Kidney (tissue), 13 donors: ENCODE measurements at regions not wholly inside any gene's neighbourhood (a gene's known extent, or its start where the extent isn't known, plus 50 kb on each side); places are given as distances from the start of the nearest gene placed in this dataset.

ENCODE experiments used
- DNase-seq, 5 donors: peaks; one replicate each; pipeline ENCODE4 v3.0.0-alpha.2; 2013 to 2020
- FAIRE-seq: peaks from 2 replicates; lab custom pipeline; 2012; peaks lifted over from hg19 to GRCh38; lab: Jason Lieb, UNC
- H3K27ac ChIP-seq, 2 donors: one replicate each; pipeline ENCODE4 v1.7.0; 2013; ENCODE audit warnings: low read depth in 2 of 2, low read length in 2 of 2, inconsistent platforms in 1 of 2
- H3K27me3 ChIP-seq: one replicate; pipeline ENCODE4 v1.7.1; 2013; ENCODE audit warnings: low read length, inconsistent platforms; ENCODE audit not compliant: control insufficient read depth, insufficient read depth
- H3K36me3 ChIP-seq, 3 donors: one replicate each; pipeline versions ENCODE4 v1.7.0 to v1.7.1; 2013; ENCODE audit warnings: low read length in 3 of 3, control low read depth in 1 of 3, inconsistent platforms in 1 of 3; ENCODE audit not compliant: insufficient read depth in 3 of 3, control insufficient read depth in 2 of 3
- H3K4me1 ChIP-seq, 3 donors: one replicate each; pipeline versions ENCODE4 v1.7.0 to v1.7.1; 2013; ENCODE audit warnings: low read length in 3 of 3, inconsistent platforms in 1 of 3, low read depth in 1 of 3; ENCODE audit not compliant: control insufficient read depth in 2 of 3, insufficient read depth in 2 of 3
- H3K4me3 ChIP-seq, 3 donors: one replicate each; pipeline versions ENCODE4 v1.7.0 to v1.8.1; 2013; ENCODE audit warnings: low read length in 3 of 3, control low read depth in 1 of 3, inconsistent platforms in 1 of 3
- H3K9ac ChIP-seq, 3 donors: one replicate each; pipeline versions ENCODE4 v1.7.0 to v1.7.1; 2013; ENCODE audit warnings: low read length in 3 of 3, control low read depth in 1 of 3, inconsistent platforms in 1 of 3
- H3K9me3 ChIP-seq, 3 donors: one replicate each; pipeline versions ENCODE4 v1.7.0 to v1.7.1; 2013; ENCODE audit warnings: low read length in 3 of 3, control low read depth in 1 of 3, inconsistent platforms in 1 of 3; ENCODE audit not compliant: control insufficient read depth in 2 of 3, insufficient read depth in 1 of 3
- intact Hi-C: fragments of 100-400 bp; cut with DNase I; formaldehyde crosslinking; loops from one replicate; pipeline ENCODE4 v1.11.1; 2022
- TF ChIP-seq, protein P1 (sequence below): IDR thresholded peaks from 3 replicates; pipeline ENCODE4 v1.5.1; 2012; ENCODE audit warnings: mild to moderate bottlenecking, moderate library complexity, borderline replicate concordance; ENCODE audit not compliant: insufficient read depth; ENCODE audit errors: extremely low read depth
- donor health status: control.
- donor health status: control.
- donor health status: control.
- donor health status: control.
- donor health status: control.
- donor health status: DM: yes; HTN: yes; CAD: no.
- donor health status: Normal renal cell carcinoma (clear cell type).

DNA sequence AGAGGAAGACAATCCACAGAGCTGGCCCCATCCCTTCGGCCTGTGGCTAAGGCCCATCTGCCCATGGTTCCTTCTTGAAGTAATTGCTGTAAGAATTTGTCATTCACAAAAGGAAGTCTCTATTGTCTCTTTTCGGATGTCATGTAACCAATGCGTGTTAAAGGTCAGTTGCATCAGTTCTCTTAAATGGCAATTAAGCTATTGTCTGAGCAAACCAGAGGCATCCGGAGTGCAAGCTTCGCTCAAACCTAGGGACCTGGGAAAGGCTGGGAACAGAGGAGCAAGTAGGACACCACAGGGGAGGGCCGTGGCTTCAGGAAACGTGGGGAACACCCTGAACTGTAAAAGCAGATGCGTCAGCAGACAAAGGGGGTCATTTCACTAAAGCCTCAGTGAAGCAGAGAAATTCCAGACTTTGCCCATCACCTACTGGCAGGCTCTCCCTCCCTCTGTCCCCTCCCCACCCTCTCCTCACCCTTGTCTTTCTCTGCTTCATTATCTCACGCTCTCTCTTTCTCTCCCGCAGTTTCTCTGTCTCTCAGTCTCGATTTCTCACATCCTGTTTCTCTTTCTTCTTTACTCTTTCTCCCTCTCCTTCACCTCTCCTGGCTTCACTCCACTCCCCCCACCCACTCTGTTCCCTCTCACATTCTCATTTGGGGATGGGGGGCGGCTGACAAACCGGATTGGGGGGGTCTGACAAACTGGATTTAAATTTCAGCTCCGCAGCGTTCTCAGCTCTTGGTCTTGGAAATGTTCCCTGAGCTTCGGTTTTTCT, 204.6 kb upstream of the TNP1 start:
- TF ChIP-seq, protein P1, sequence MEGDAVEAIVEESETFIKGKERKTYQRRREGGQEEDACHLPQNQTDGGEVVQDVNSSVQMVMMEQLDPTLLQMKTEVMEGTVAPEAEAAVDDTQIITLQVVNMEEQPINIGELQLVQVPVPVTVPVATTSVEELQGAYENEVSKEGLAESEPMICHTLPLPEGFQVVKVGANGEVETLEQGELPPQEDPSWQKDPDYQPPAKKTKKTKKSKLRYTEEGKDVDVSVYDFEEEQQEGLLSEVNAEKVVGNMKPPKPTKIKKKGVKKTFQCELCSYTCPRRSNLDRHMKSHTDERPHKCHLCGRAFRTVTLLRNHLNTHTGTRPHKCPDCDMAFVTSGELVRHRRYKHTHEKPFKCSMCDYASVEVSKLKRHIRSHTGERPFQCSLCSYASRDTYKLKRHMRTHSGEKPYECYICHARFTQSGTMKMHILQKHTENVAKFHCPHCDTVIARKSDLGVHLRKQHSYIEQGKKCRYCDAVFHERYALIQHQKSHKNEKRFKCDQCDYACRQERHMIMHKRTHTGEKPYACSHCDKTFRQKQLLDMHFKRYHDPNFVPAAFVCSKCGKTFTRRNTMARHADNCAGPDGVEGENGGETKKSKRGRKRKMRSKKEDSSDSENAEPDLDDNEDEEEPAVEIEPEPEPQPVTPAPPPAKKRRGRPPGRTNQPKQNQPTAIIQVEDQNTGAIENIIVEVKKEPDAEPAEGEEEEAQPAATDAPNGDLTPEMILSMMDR: no peak
- Histone ChIP-seq H3K4me3 (peak overlapping the region in 2 of 3 donors; percentile 22 to 30), H3K9ac (peak overlapping the region in 2 of 3 donors; percentile 24 to 37), H3K4me1 (peaks cover 0 to 6% (median 3%) of the 10 kb centered on the region in 3 donors), H3K27me3 (no peaks in the 10 kb centered on the region), H3K9me3 (no peaks in the 10 kb centered on the region), H3K36me3 (no peaks in the 10 kb centered on the region), H3K27ac (peak overlapping the region in 1 of 2 donors; percentile 73)
- peak in 4 of 5 donors; percentile 52 to 80 (median 60) for DNase-seq
- intact Hi-C loops: no loop called here
- FAIRE-seq: no peak

DNA sequence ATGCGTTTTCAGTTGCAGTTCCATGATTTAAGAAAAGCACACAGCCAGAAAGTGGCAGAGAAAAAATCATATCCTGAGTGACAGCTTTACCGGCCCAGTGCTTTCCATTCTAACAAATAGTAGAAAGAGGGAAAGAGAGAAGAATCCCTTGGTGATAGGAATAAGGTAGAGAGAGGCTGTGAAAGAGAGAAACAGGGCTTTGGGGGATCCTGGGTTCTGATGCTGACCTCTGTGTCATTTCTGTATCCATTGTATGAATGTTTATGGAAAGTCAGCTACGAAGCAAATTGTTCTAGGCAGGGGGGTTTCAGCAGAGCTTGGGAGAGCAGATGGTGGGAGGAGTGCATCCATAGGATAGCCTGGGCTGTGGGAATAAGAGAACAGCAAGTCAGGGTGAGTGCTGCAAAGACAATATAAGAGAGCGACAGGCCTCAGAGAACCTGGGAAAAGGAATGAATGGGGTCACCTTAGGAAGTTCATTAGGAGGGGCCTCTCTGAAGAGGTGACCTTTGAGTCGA, 203.4 kb upstream of the TNP1 start:
- Histone ChIP-seq H3K9me3 (no peaks in the 10 kb centered on the region), H3K4me1 (peaks cover 0 to 6% (median 0%) of the 10 kb centered on the region in 3 donors), H3K4me3 (no peak overlapping the region), H3K27ac (no peak overlapping the region), H3K36me3 (no peaks in the 10 kb centered on the region), H3K9ac (no peak overlapping the region), H3K27me3 (no peaks in the 10 kb centered on the region)
- DNase-seq: no peak
- FAIRE-seq: no peak
- TF ChIP-seq, protein P1: no peak
- intact Hi-C loops: no loop called here

DNA sequence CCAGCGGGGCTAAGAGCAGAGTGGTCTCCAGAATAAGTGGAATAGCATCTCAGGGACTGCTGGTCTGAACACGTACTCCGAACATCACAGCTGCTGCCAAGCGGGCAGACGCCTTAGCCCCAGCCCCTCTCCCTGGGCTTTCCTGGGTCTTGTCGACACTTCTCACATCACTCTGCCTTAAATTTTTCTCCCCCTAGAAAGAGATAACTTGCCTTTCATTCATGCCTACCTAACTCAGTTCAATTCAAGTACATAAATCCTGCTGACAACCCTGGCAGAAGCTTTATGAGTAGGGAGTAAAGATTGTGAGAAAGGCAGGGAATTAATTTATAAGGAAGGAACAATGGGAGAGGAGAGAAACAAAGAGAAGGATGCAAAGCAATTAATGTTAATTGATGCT, 202.9 kb upstream of the TNP1 start:
- no peak overlapping the region for H3K4me3 ChIP-seq
- no peaks in the 10 kb centered on the region for H3K9me3 ChIP-seq
- TF ChIP-seq, protein P1: no peak
- FAIRE-seq: no peak
- peak in 1 of 5 donors; percentile 49 for DNase-seq
- no peaks in the 10 kb centered on the region for H3K27me3 ChIP-seq
- peaks cover 0 to 6% (median 0%) of the 10 kb centered on the region in 3 donors for H3K4me1 ChIP-seq
- H3K9ac ChIP-seq: no peak overlapping the region
- H3K27ac ChIP-seq: no peak overlapping the region
- H3K36me3 ChIP-seq: no peaks in the 10 kb centered on the region
- intact Hi-C loops: no loop called here
